ENCODE measurements at regions not wholly inside any gene's neighbourhood (a gene's known extent, or its start where the extent isn't known, plus 50 kb on each side); places are given as distances from the start of the nearest gene placed in this dataset.

GRCh38 chr20:50397058-50397457 is 113.1 kb upstream of the PTPN1 start:
- TF ChIP-seq, protein P1, sequence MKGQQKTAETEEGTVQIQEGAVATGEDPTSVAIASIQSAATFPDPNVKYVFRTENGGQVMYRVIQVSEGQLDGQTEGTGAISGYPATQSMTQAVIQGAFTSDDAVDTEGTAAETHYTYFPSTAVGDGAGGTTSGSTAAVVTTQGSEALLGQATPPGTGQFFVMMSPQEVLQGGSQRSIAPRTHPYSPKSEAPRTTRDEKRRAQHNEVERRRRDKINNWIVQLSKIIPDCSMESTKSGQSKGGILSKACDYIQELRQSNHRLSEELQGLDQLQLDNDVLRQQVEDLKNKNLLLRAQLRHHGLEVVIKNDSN (CRISPR knock-in tag; IDR thresholded peaks at IDR 0.05) = no peak
- TF ChIP-seq, protein P2, sequence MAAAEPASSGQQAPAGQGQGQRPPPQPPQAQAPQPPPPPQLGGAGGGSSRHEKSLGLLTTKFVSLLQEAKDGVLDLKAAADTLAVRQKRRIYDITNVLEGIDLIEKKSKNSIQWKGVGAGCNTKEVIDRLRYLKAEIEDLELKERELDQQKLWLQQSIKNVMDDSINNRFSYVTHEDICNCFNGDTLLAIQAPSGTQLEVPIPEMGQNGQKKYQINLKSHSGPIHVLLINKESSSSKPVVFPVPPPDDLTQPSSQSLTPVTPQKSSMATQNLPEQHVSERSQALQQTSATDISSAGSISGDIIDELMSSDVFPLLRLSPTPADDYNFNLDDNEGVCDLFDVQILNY (CRISPR knock-in tag; IDR thresholded peaks at IDR 0.05) = no peak
- TF ChIP-seq FOXK1 (CRISPR knock-in tag; IDR thresholded peaks at IDR 0.05) = no peak
- TF ChIP-seq, protein P3, sequence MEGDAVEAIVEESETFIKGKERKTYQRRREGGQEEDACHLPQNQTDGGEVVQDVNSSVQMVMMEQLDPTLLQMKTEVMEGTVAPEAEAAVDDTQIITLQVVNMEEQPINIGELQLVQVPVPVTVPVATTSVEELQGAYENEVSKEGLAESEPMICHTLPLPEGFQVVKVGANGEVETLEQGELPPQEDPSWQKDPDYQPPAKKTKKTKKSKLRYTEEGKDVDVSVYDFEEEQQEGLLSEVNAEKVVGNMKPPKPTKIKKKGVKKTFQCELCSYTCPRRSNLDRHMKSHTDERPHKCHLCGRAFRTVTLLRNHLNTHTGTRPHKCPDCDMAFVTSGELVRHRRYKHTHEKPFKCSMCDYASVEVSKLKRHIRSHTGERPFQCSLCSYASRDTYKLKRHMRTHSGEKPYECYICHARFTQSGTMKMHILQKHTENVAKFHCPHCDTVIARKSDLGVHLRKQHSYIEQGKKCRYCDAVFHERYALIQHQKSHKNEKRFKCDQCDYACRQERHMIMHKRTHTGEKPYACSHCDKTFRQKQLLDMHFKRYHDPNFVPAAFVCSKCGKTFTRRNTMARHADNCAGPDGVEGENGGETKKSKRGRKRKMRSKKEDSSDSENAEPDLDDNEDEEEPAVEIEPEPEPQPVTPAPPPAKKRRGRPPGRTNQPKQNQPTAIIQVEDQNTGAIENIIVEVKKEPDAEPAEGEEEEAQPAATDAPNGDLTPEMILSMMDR (IDR thresholded peaks at IDR 0.05) = no peak
- TF ChIP-seq ESRRA (CRISPR knock-in tag; IDR thresholded peaks at IDR 0.05; ENCODE audit: borderline replicate concordance) = no peak
- TF ChIP-seq, protein P4, sequence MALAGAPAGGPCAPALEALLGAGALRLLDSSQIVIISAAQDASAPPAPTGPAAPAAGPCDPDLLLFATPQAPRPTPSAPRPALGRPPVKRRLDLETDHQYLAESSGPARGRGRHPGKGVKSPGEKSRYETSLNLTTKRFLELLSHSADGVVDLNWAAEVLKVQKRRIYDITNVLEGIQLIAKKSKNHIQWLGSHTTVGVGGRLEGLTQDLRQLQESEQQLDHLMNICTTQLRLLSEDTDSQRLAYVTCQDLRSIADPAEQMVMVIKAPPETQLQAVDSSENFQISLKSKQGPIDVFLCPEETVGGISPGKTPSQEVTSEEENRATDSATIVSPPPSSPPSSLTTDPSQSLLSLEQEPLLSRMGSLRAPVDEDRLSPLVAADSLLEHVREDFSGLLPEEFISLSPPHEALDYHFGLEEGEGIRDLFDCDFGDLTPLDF (CRISPR knock-in tag; IDR thresholded peaks at IDR 0.05) = no peak
- no peak for TF ChIP-seq NR3C1 (CRISPR knock-in tag; conservative IDR thresholded peaks at IDR 0.05; ENCODE audit: low read depth)

Measured in WTC11 (cell line).